T-cell (primary cell): ENCODE measurements at regions not wholly inside any gene's neighbourhood (a gene's known extent, or its start where the extent isn't known, plus 50 kb on each side); places are given as distances from the start of the nearest gene placed in this dataset.
A peak's percentile ranks its signal among the peaks of the same experiment; 100 is the strongest.

ENCODE experiments used
- ATAC-seq, 4 experiments: fragments of 200-7000 bp in 3 of 4; fragments of 150-1000 bp in 1 of 4; cut with Tn5 transposase; replicated peaks in 1 of 4; 1 replicate in 3 of 4; 2 replicates in 1 of 4; pipeline ENCODE4 v1.10.0; 2021; ENCODE audit warnings: moderate library complexity in 3 of 4, mild to moderate bottlenecking in 2 of 4, moderate number of reproducible peaks in 1 of 4
- CTCF ChIA-PET, 2 donors: fragments of 300-600 bp; sonication (Branson Sonifier 250); formaldehyde crosslinking; loops; one replicate each; lab custom pipeline; 2022; ENCODE audit warnings: antibody characterized with exemption in 2 of 2; lab: Charles Lee
- POLR2A ChIA-PET, 2 donors: fragments of 300-600 bp; sonication (Branson Sonifier 250); formaldehyde crosslinking; loops; one replicate each; lab custom pipeline; 2022; ENCODE audit warnings: antibody characterized with exemption in 2 of 2; lab: Charles Lee
- DNase-seq, 35 experiments: peaks; one replicate each; pipeline versions ENCODE4 v3.0.0 to v3.0.0-alpha.2; 2013 to 2023
- H3K27ac ChIP-seq: one replicate; pipeline ENCODE4 v1.5.1; 2013; ENCODE audit warnings: low read length
- H3K27me3 ChIP-seq, 2 experiments: replicated peaks in 1 of 2; 1 replicate in 1 of 2; 2 replicates in 1 of 2; pipeline versions ENCODE4 v1.6.1 to v1.7.0; 2013; ENCODE audit warnings: low read length in 1 of 2, mixed read lengths in 1 of 2; ENCODE audit not compliant: control insufficient read depth in 2 of 2, insufficient read depth in 2 of 2; ENCODE audit errors: extremely low read depth in 1 of 2
- H3K36me3 ChIP-seq, 2 donors: 1 replicate in 1 of 2; 2 replicates in 1 of 2; pipeline versions ENCODE4 v1.6.1 to v1.7.0; 2013; ENCODE audit warnings: low read length in 1 of 2; ENCODE audit not compliant: control insufficient read depth in 2 of 2, insufficient read depth in 1 of 2; ENCODE audit errors: extremely low read depth in 1 of 2
- H3K4me1 ChIP-seq, 2 experiments: 1 replicate in 1 of 2; 2 replicates in 1 of 2; pipeline versions ENCODE4 v1.6.1 to v1.7.0; 2013; ENCODE audit warnings: low read length in 2 of 2, mixed read lengths in 1 of 2; ENCODE audit not compliant: insufficient read depth in 2 of 2, control insufficient read depth in 1 of 2; ENCODE audit errors: extremely low read depth in 1 of 2
- H3K4me3 ChIP-seq, 2 donors: 1 replicate in 1 of 2; 2 replicates in 1 of 2; pipeline versions ENCODE4 v1.5.1 to v1.7.0; 2013; ENCODE audit warnings: mild to moderate bottlenecking in 2 of 2, low read length in 1 of 2, moderate library complexity in 1 of 2; ENCODE audit not compliant: control insufficient read depth in 1 of 2; ENCODE audit errors: extremely low read depth in 1 of 2
- H3K9me3 ChIP-seq: 2 replicates; pipeline ENCODE4 v1.7.0; 2013
- H3K27ac Mint-ChIP-seq, 2 donors: one replicate each; pipeline ENCODE4 v1.8.0; 2020 to 2021; ENCODE audit warnings: mild to moderate bottlenecking in 2 of 2, mixed read lengths in 2 of 2
- H3K27me3 Mint-ChIP-seq, 2 donors: one replicate each; pipeline ENCODE4 v1.8.0; 2021 to 2022; ENCODE audit warnings: mixed read lengths in 2 of 2
- H3K36me3 Mint-ChIP-seq: one replicate; pipeline ENCODE4 v1.8.0; 2021; ENCODE audit warnings: mixed read lengths
- H3K4me1 Mint-ChIP-seq, 3 donors: one replicate each; pipeline ENCODE4 v1.8.0; 2020 to 2022; ENCODE audit warnings: mixed read lengths in 3 of 3, mild to moderate bottlenecking in 1 of 3
- H3K4me3 Mint-ChIP-seq, 3 donors: one replicate each; pipeline ENCODE4 v1.8.0; 2020 to 2022; ENCODE audit warnings: mild to moderate bottlenecking in 3 of 3, mixed read lengths in 3 of 3, moderate library complexity in 3 of 3
- H3K9me3 Mint-ChIP-seq, 3 donors: one replicate each; pipeline ENCODE4 v1.8.0; 2020 to 2022; ENCODE audit warnings: mixed read lengths in 3 of 3
- WGBS: methylation state at CpG from one replicate; pipeline ENCODE4 v1.1.5; 2013; ENCODE audit warnings: missing lambda C conversion rate; ENCODE audit not compliant: insufficient coverage; 5-methylcytosine and 5-hydroxymethylcytosine counted together

GRCh38 chr12:111170543-111170942, 198.4 kb downstream of the PHETA1 start:
- WGBS = 17% methylated on average over 5 of the region's 8 CpGs
- no peak overlapping the region for H3K4me3 Mint-ChIP-seq
- ChIA-PET POLR2A (no interaction called here), CTCF (no interaction called here)
- H3K4me3 ChIP-seq = no peak overlapping the region
- H3K36me3 ChIP-seq = no peaks in the 10 kb centered on the region
- ATAC-seq = no peak
- H3K9me3 Mint-ChIP-seq = no peaks in the 10 kb centered on the region
- no peaks in the 10 kb centered on the region for H3K9me3 ChIP-seq
- DNase-seq = peak in 1 of 35 experiments; percentile 13
- H3K27ac ChIP-seq = no peak overlapping the region
- H3K36me3 Mint-ChIP-seq = no peaks in the 10 kb centered on the region
- H3K27me3 ChIP-seq = peaks cover 0 to 29% of the 10 kb centered on the region in 2 experiments
- no peak overlapping the region for H3K27ac Mint-ChIP-seq
- peaks cover 0 to 20% of the 10 kb centered on the region in 2 donors for H3K27me3 Mint-ChIP-seq
- H3K4me1 ChIP-seq = no peaks in the 10 kb centered on the region
- H3K4me1 Mint-ChIP-seq = peaks cover 1 to 15% (median 2%) of the 10 kb centered on the region in 3 donors

- H3K4me3 Mint-ChIP-seq = no peak overlapping the region
- no peak for ATAC-seq
- H3K36me3 ChIP-seq = no peaks in the 10 kb centered on the region
- CTCF ChIA-PET = no interaction called here
- H3K36me3 Mint-ChIP-seq = no peaks in the 10 kb centered on the region
- H3K27me3 Mint-ChIP-seq = peaks cover 0 to 18% of the 10 kb centered on the region in 2 donors
- no peaks in the 10 kb centered on the region for H3K9me3 ChIP-seq
- H3K4me1 ChIP-seq = no peaks in the 10 kb centered on the region
- H3K9me3 Mint-ChIP-seq = no peaks in the 10 kb centered on the region
- H3K27ac Mint-ChIP-seq = no peak overlapping the region
- H3K4me1 Mint-ChIP-seq = peaks cover 1 to 15% (median 2%) of the 10 kb centered on the region in 3 donors
- no peak for DNase-seq
- POLR2A ChIA-PET = no interaction called here
- H3K27me3 ChIP-seq = peaks cover 0 to 29% of the 10 kb centered on the region in 2 experiments
- no peak overlapping the region for H3K4me3 ChIP-seq
- no peak overlapping the region for H3K27ac ChIP-seq
- 100% methylated on average over 5 of the region's 13 CpGs for WGBS
Observed at GRCh38 chr12:111169456-111169855, 199.4 kb downstream of the PHETA1 start.

- H3K36me3 ChIP-seq = no peaks in the 10 kb centered on the region
- ATAC-seq = no peak
- Mint-ChIP-seq H3K27me3 (peaks cover 0 to 17% of the 10 kb centered on the region in 2 donors), H3K36me3 (no peaks in the 10 kb centered on the region), H3K4me3 (no peak overlapping the region), H3K4me1 (peaks cover 1 to 15% (median 2%) of the 10 kb centered on the region in 3 donors), H3K9me3 (no peaks in the 10 kb centered on the region), H3K27ac (no peak overlapping the region)
- 94% methylated on average over 7 of the region's 8 CpGs for WGBS
- H3K4me1 ChIP-seq = no peaks in the 10 kb centered on the region
- H3K27me3 ChIP-seq = peaks cover 0 to 28% of the 10 kb centered on the region in 2 experiments
- no peak overlapping the region for H3K4me3 ChIP-seq
- H3K27ac ChIP-seq = no peak overlapping the region
- ChIA-PET POLR2A (no interaction called here), CTCF (no interaction called here)
- no peak for DNase-seq
- H3K9me3 ChIP-seq = no peaks in the 10 kb centered on the region
Observed at GRCh38 chr12:111169032-111169431, 199.9 kb downstream of the PHETA1 start.

- Histone ChIP-seq H3K4me1 (no peaks in the 10 kb centered on the region), H3K4me3 (no peak overlapping the region), H3K27ac (no peak overlapping the region), H3K36me3 (no peaks in the 10 kb centered on the region), H3K27me3 (peaks cover 0 to 25% of the 10 kb centered on the region in 2 experiments), H3K9me3 (no peaks in the 10 kb centered on the region)
- Mint-ChIP-seq H3K36me3 (no peaks in the 10 kb centered on the region), H3K4me1 (peaks cover 1 to 15% (median 2%) of the 10 kb centered on the region in 3 donors), H3K9me3 (no peaks in the 10 kb centered on the region), H3K27ac (no peak overlapping the region), H3K27me3 (peaks cover 0 to 12% of the 10 kb centered on the region in 2 donors), H3K4me3 (no peak overlapping the region)
- DNase-seq (no peak), ATAC-seq (no peak)
- ChIA-PET POLR2A (no interaction called here), CTCF (no interaction called here)
- 58% methylated on average over 7 of the region's 16 CpGs for WGBS
Observed at GRCh38 chr12:111168009-111168900, 200.6 kb downstream of the PHETA1 start.

GRCh38 chr12:111166779-111167540, 201.9 kb downstream of the PHETA1 start:
- Histone ChIP-seq H3K4me3 (no peak overlapping the region), H3K27me3 (peaks cover 0 to 26% of the 10 kb centered on the region in 2 experiments), H3K36me3 (no peaks in the 10 kb centered on the region), H3K27ac (no peak overlapping the region), H3K4me1 (no peaks in the 10 kb centered on the region), H3K9me3 (no peaks in the 10 kb centered on the region)
- peaks cover 0 to 8% of the 10 kb centered on the region in 2 donors for H3K27me3 Mint-ChIP-seq
- peaks cover 1 to 15% (median 2%) of the 10 kb centered on the region in 3 donors for H3K4me1 Mint-ChIP-seq
- ChIA-PET CTCF (no interaction called here), POLR2A (no interaction called here)
- no peak overlapping the region for H3K27ac Mint-ChIP-seq
- DNase-seq (no peak), ATAC-seq (no peak)
- H3K36me3 Mint-ChIP-seq = no peaks in the 10 kb centered on the region
- 91% methylated on average over 18 of the region's 22 CpGs for WGBS
- H3K9me3 Mint-ChIP-seq = no peaks in the 10 kb centered on the region
- H3K4me3 Mint-ChIP-seq = no peak overlapping the region

GRCh38 chr12:111164833-111165525, 203.9 kb downstream of the PHETA1 start:
- no peak for DNase-seq
- Histone ChIP-seq H3K36me3 (no peaks in the 10 kb centered on the region), H3K27me3 (peaks cover 0 to 29% of the 10 kb centered on the region in 2 experiments), H3K4me1 (no peaks in the 10 kb centered on the region), H3K9me3 (no peaks in the 10 kb centered on the region), H3K27ac (no peak overlapping the region), H3K4me3 (no peak overlapping the region)
- POLR2A ChIA-PET = no interaction called here
- Mint-ChIP-seq H3K27me3 (peaks cover 3 to 5% of the 10 kb centered on the region in 2 donors), H3K4me1 (peaks cover 0 to 9% (median 1%) of the 10 kb centered on the region in 3 donors), H3K27ac (no peak overlapping the region), H3K9me3 (no peaks in the 10 kb centered on the region), H3K4me3 (no peak overlapping the region), H3K36me3 (no peaks in the 10 kb centered on the region)
- CTCF ChIA-PET = no interaction called here
- 90% methylated on average over 6 of the region's 9 CpGs for WGBS
- ATAC-seq = no peak
